ENCODE measurements at regions not wholly inside any gene's neighbourhood (a gene's known extent, or its start where the extent isn't known, plus 50 kb on each side); places are given as distances from the start of the nearest gene placed in this dataset.

DNA sequence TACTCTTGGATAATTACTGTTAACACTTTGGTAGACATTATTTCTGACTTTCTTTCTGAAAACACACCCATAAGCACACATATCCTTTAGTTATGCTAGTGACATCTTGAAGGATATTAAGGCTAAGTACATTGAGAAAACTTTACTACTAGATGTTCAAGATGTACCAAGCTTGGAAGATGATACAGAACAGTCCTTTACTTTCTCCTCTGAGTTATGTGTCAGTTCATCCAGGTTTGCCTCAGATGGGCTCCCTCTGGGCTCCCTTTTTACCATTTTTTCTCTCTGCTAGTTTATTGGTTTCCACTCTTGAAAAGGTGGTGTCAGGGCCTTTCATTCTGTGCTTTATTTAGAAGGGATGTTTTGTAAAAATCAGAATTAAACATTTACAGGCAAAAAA lies 172.3 kb downstream of the S1PR1 start:
- Histone ChIP-seq H3K9me3 (ENCODE audit: low read length) (no peaks in the 10 kb centered on the region), H3K4me3 (replicated peaks in 1 of 3; ENCODE audit: insufficient read depth in 1 of 3, low read depth in 2 of 3, low read length in 3 of 3) (no peak overlapping the region), H2AFZ (ENCODE audit: low read length) (no peak overlapping the region), H3K79me2 (ENCODE audit: insufficient read depth, low read length) (no peaks in the 10 kb centered on the region), H4K20me1 (ENCODE audit: insufficient read depth, low read length) (no peaks in the 10 kb centered on the region), H3K27me3 (ENCODE audit: control insufficient read depth in 1 of 2, insufficient read depth in 2 of 2, low read length in 2 of 2) (no peaks in the 10 kb centered on the region), H3K4me2 (ENCODE audit: low read depth, low read length) (no peak overlapping the region), H3K4me1 (ENCODE audit: insufficient read depth, low read length) (no peaks in the 10 kb centered on the region), H3K27ac (ENCODE audit: extremely low read length, insufficient read depth, low read length) (no peak overlapping the region), H3K36me3 (replicated peaks in 1 of 2; ENCODE audit: control insufficient read depth in 1 of 2, insufficient read depth in 2 of 2, low read length in 2 of 2) (no peaks in the 10 kb centered on the region), H3K9ac (ENCODE audit: insufficient read depth, low read depth, low read length) (no peak overlapping the region)
- DNase-seq (ENCODE audit: low spot score) = no peak
- intact Hi-C loops (cut with micrococcal nuclease; ENCODE audit: unreplicated experiment) (no loop called here), in situ Hi-C loops (cut with HindIII; ENCODE audit: extremely low pct_ligation_motif_present, low pct_unique_long_range_greater_than_20kb) (no loop called here)
- no peak for FAIRE-seq
- CTCF ChIA-PET (ENCODE audit: low intra/inter-chr PET ratio, low total read pairs) = no interaction called here
- POLR2A ChIA-PET = no interaction called here
- BruUV-seq (replicated peaks) = no TSS peak
- no peak for ATAC-seq
- TF ChIP-seq ZNF790 (CRISPR knock-in tag; IDR thresholded peaks at IDR 0.05; ENCODE audit: borderline replicate concordance) = no peak
- no peak for TF ChIP-seq POLR2AphosphoS2 (IDR thresholded peaks at IDR 0.05; ENCODE audit: low read depth, low read length)
- TF ChIP-seq ATM (IDR thresholded peaks at IDR 0.05; ENCODE audit: borderline replicate concordance) = no peak
- no peak for TF ChIP-seq SP5 (CRISPR knock-in tag; IDR thresholded peaks at IDR 0.05; ENCODE audit: borderline replicate concordance, low read depth)
- TF ChIP-seq, protein P1, sequence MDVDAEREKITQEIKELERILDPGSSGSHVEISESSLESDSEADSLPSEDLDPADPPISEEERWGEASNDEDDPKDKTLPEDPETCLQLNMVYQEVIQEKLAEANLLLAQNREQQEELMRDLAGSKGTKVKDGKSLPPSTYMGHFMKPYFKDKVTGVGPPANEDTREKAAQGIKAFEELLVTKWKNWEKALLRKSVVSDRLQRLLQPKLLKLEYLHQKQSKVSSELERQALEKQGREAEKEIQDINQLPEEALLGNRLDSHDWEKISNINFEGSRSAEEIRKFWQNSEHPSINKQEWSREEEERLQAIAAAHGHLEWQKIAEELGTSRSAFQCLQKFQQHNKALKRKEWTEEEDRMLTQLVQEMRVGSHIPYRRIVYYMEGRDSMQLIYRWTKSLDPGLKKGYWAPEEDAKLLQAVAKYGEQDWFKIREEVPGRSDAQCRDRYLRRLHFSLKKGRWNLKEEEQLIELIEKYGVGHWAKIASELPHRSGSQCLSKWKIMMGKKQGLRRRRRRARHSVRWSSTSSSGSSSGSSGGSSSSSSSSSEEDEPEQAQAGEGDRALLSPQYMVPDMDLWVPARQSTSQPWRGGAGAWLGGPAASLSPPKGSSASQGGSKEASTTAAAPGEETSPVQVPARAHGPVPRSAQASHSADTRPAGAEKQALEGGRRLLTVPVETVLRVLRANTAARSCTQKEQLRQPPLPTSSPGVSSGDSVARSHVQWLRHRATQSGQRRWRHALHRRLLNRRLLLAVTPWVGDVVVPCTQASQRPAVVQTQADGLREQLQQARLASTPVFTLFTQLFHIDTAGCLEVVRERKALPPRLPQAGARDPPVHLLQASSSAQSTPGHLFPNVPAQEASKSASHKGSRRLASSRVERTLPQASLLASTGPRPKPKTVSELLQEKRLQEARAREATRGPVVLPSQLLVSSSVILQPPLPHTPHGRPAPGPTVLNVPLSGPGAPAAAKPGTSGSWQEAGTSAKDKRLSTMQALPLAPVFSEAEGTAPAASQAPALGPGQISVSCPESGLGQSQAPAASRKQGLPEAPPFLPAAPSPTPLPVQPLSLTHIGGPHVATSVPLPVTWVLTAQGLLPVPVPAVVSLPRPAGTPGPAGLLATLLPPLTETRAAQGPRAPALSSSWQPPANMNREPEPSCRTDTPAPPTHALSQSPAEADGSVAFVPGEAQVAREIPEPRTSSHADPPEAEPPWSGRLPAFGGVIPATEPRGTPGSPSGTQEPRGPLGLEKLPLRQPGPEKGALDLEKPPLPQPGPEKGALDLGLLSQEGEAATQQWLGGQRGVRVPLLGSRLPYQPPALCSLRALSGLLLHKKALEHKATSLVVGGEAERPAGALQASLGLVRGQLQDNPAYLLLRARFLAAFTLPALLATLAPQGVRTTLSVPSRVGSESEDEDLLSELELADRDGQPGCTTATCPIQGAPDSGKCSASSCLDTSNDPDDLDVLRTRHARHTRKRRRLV (CRISPR knock-in tag; IDR thresholded peaks at IDR 0.05) = no peak
- TF ChIP-seq GTF2F1 (IDR thresholded peaks at IDR 0.05; ENCODE audit: low read length) = no peak
- TF ChIP-seq HMGA1 (CRISPR knock-in tag; conservative IDR thresholded peaks at IDR 0.05) = no peak
- no peak for TF ChIP-seq ZNF383 (CRISPR knock-in tag; IDR thresholded peaks at IDR 0.05; ENCODE audit: borderline replicate concordance)
- TF ChIP-seq, protein P2, sequence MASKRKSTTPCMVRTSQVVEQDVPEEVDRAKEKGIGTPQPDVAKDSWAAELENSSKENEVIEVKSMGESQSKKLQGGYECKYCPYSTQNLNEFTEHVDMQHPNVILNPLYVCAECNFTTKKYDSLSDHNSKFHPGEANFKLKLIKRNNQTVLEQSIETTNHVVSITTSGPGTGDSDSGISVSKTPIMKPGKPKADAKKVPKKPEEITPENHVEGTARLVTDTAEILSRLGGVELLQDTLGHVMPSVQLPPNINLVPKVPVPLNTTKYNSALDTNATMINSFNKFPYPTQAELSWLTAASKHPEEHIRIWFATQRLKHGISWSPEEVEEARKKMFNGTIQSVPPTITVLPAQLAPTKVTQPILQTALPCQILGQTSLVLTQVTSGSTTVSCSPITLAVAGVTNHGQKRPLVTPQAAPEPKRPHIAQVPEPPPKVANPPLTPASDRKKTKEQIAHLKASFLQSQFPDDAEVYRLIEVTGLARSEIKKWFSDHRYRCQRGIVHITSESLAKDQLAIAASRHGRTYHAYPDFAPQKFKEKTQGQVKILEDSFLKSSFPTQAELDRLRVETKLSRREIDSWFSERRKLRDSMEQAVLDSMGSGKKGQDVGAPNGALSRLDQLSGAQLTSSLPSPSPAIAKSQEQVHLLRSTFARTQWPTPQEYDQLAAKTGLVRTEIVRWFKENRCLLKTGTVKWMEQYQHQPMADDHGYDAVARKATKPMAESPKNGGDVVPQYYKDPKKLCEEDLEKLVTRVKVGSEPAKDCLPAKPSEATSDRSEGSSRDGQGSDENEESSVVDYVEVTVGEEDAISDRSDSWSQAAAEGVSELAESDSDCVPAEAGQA (IDR thresholded peaks at IDR 0.05; ENCODE audit: low read depth) = no peak
- TF ChIP-seq, protein P2 (CRISPR knock-in tag; IDR thresholded peaks at IDR 0.05; ENCODE audit: borderline replicate concordance) = no peak
- TF ChIP-seq, protein P3, sequence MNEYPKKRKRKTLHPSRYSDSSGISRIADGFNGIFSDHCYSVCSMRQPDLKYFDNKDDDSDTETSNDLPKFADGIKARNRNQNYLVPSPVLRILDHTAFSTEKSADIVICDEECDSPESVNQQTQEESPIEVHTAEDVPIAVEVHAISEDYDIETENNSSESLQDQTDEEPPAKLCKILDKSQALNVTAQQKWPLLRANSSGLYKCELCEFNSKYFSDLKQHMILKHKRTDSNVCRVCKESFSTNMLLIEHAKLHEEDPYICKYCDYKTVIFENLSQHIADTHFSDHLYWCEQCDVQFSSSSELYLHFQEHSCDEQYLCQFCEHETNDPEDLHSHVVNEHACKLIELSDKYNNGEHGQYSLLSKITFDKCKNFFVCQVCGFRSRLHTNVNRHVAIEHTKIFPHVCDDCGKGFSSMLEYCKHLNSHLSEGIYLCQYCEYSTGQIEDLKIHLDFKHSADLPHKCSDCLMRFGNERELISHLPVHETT (CRISPR knock-in tag; conservative IDR thresholded peaks at IDR 0.05) = no peak
- no peak for TF ChIP-seq ZNF546 (CRISPR knock-in tag; conservative IDR thresholded peaks at IDR 0.05)
- TF ChIP-seq ZMYM2 (CRISPR knock-in tag; IDR thresholded peaks at IDR 0.05) = no peak
- no peak for TF ChIP-seq U2AF1 (optimal IDR thresholded peaks at IDR 0.05; ENCODE audit: low read depth, low read length)

All from HepG2 (cell line).